ENCODE measurements at regions not wholly inside any gene's neighbourhood (a gene's known extent, or its start where the extent isn't known, plus 50 kb on each side); places are given as distances from the start of the nearest gene placed in this dataset.

DNA sequence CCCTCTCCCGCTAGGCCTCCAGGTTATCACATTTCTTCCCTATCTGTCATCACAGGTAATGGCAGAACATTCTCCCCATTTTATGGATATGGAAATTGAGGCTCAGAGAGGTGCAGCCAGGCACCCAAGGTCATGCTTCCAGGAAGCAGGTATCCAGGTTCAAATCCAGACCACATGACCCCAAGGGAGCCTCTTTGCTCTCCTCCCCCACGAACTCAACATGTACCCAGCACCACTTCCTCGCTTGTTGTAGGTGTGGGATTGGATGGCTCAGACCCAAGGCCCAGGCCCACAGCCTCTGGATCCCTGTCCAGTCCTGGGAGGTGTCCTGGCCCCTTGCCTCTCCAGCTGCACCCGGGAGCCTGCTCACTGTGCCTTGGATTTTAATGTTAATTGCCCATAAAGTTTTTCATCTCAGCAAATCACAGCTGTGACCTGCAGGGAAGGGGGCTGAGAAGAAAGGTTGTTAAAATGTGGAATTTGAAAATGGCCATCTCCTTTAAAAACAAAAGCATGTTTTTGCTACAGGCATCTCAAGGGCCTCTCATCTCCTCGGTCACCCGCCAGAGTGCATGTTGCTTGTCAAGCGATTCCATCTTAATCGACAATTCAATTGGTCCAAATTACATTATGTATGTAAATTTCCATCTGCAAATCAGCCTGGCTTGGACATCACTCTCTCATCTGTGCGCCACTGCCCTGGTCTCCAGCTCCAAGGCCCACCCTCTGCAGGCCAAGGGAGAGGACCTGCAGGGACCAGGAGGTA, 205.4 kb upstream of the ZMIZ1 start:
- TF ChIP-seq SIN3A (IDR thresholded peaks at IDR 0.05; ENCODE audit: borderline replicate concordance, insufficient read depth, low read length) (no peak), POLR2AphosphoS5 (IDR thresholded peaks at IDR 0.05; ENCODE audit: low read depth, low read length) (no peak)
